RKO (cell line): ENCODE measurements at regions not wholly inside any gene's neighbourhood (a gene's known extent, or its start where the extent isn't known, plus 50 kb on each side); places are given as distances from the start of the nearest gene placed in this dataset.
"Not testable (repeated sequence)": the region's sequence is repeated elsewhere in the genome, so short reads cannot be mapped to it uniquely, and the experiment has no call there.

Experiments used
- DNase-seq: peaks from one replicate; pipeline ENCODE4 v3.0.0-alpha.2; 2016; ENCODE audit warnings: low spot score

- DNase-seq = no peak
Measured at GRCh38 chrX:44096666-44097065, 123.5 kb upstream of the NDP start.

- no peak for DNase-seq
Measured at GRCh38 chrX:44094821-44095530, 121.8 kb upstream of the NDP start.

- DNase-seq = no peak
Measured at GRCh38 chrX:44093431-44093830, 120.2 kb upstream of the NDP start.

- DNase-seq = no peak
Measured at GRCh38 chrX:44092778-44093177, 119.6 kb upstream of the NDP start.

- no peak for DNase-seq
Measured at GRCh38 chrX:44088510-44089144, 115.4 kb upstream of the NDP start.

- DNase-seq = no peak
Measured at GRCh38 chrX:44085209-44085608, 112.0 kb upstream of the NDP start.

GRCh38 chrX:44082829-44083228, 109.6 kb upstream of the NDP start:
- DNase-seq = no peak

- DNase-seq = no peak
Measured at GRCh38 chrX:44080083-44080482, 106.9 kb upstream of the NDP start.

GRCh38 chrX:44072631-44073030, 99.4 kb upstream of the NDP start:
- no peak for DNase-seq

- peak; percentile 46 for DNase-seq
Measured at GRCh38 chrX:44071847-44072551, 98.8 kb upstream of the NDP start.

GRCh38 chrX:44071070-44071645, 98.0 kb upstream of the NDP start:
- no peak for DNase-seq

- DNase-seq = no peak
Measured at GRCh38 chrX:44068043-44068442, 94.9 kb upstream of the NDP start.

- no peak for DNase-seq
Measured at GRCh38 chrX:44063606-44064005, 90.4 kb upstream of the NDP start.

- DNase-seq = no peak
Measured at GRCh38 chrX:44062840-44063239, 89.7 kb upstream of the NDP start.

- DNase-seq = no peak
Measured at GRCh38 chrX:44061968-44062614, 88.9 kb upstream of the NDP start.

GRCh38 chrX:44060221-44060620, 87.0 kb upstream of the NDP start:
- no peak for DNase-seq

GRCh38 chrX:44058339-44058738, 85.1 kb upstream of the NDP start:
- DNase-seq = no peak

- DNase-seq = no peak
Measured at GRCh38 chrX:44055638-44056037, 82.4 kb upstream of the NDP start.

GRCh38 chrX:44054863-44055601, 81.8 kb upstream of the NDP start:
- no peak for DNase-seq

GRCh38 chrX:44045106-44045505, 71.9 kb upstream of the NDP start:
- not testable (repeated sequence) for DNase-seq

- no peak for DNase-seq
Measured at GRCh38 chrX:44043496-44043895, 70.3 kb upstream of the NDP start.

GRCh38 chrX:44042751-44043150, 69.6 kb upstream of the NDP start:
- no peak for DNase-seq
